ENCODE measurements at regions not wholly inside any gene's neighbourhood (a gene's known extent, or its start where the extent isn't known, plus 50 kb on each side); places are given as distances from the start of the nearest gene placed in this dataset.

GRCh38 chr4:81896936-81897335 is 425.2 kb upstream of the RASGEF1B start:
- Histone ChIP-seq H3K4me1 (no peaks in the 10 kb centered on the region), H3K27me3 (no peaks in the 10 kb centered on the region), H3K9me3 (no peaks in the 10 kb centered on the region), H3K9ac (ENCODE audit: low read depth in 2 of 2, low read length in 2 of 2) (no peak overlapping the region), H3K27ac (no peak overlapping the region), H3K36me3 (no peaks in the 10 kb centered on the region), H3K4me3 (no peak overlapping the region)
- intact Hi-C loops (cut with DNase I), result no loop called here
- no peak for DNase-seq
- TF ChIP-seq CTCF (IDR thresholded peaks at IDR 0.05), result no peak

GRCh38 chr4:81891005-81891996 is 419.6 kb upstream of the RASGEF1B start:
- Histone ChIP-seq H3K27me3 (no peaks in the 10 kb centered on the region), H3K9me3 (no peaks in the 10 kb centered on the region), H3K27ac (no peak overlapping the region), H3K4me1 (no peaks in the 10 kb centered on the region), H3K36me3 (no peaks in the 10 kb centered on the region), H3K9ac (ENCODE audit: low read depth in 2 of 2, low read length in 2 of 2) (no peak overlapping the region), H3K4me3 (no peak overlapping the region)
- intact Hi-C loops (cut with DNase I), result no loop called here
- TF ChIP-seq CTCF (IDR thresholded peaks at IDR 0.05), result no peak
- DNase-seq, result no peak

- Histone ChIP-seq H3K9me3 (no peaks in the 10 kb centered on the region), H3K27me3 (no peaks in the 10 kb centered on the region), H3K4me1 (no peaks in the 10 kb centered on the region), H3K9ac (ENCODE audit: low read depth in 2 of 2, low read length in 2 of 2) (no peak overlapping the region), H3K36me3 (no peaks in the 10 kb centered on the region), H3K4me3 (no peak overlapping the region), H3K27ac (no peak overlapping the region)
- no peak for TF ChIP-seq CTCF (IDR thresholded peaks at IDR 0.05)
- intact Hi-C loops (cut with DNase I), result no loop called here
- no peak for DNase-seq
These were observed 413.3 kb upstream of the RASGEF1B start for GRCh38 chr4:81884986-81885385.

- H3K36me3 ChIP-seq, result no peaks in the 10 kb centered on the region
- no peaks in the 10 kb centered on the region for H3K4me1 ChIP-seq
- DNase-seq, result no peak
- intact Hi-C loops (cut with DNase I), result no loop called here
- H3K27ac ChIP-seq, result no peak overlapping the region
- H3K9ac ChIP-seq (ENCODE audit: low read depth in 2 of 2, low read length in 2 of 2), result no peak overlapping the region
- no peak overlapping the region for H3K4me3 ChIP-seq
- H3K9me3 ChIP-seq, result no peaks in the 10 kb centered on the region
- TF ChIP-seq CTCF (IDR thresholded peaks at IDR 0.05), result no peak
- no peaks in the 10 kb centered on the region for H3K27me3 ChIP-seq
These were observed 412.1 kb upstream of the RASGEF1B start for GRCh38 chr4:81883530-81884450.

- intact Hi-C loops (cut with DNase I), result no loop called here
- Histone ChIP-seq H3K36me3 (no peaks in the 10 kb centered on the region), H3K4me1 (no peaks in the 10 kb centered on the region), H3K27me3 (no peaks in the 10 kb centered on the region), H3K9ac (ENCODE audit: low read depth in 2 of 2, low read length in 2 of 2) (no peak overlapping the region), H3K4me3 (no peak overlapping the region), H3K9me3 (no peaks in the 10 kb centered on the region), H3K27ac (no peak overlapping the region)
- DNase-seq, result no peak
- no peak for TF ChIP-seq CTCF (IDR thresholded peaks at IDR 0.05)
These were observed 411.3 kb upstream of the RASGEF1B start for GRCh38 chr4:81883004-81883403.

Measured in colonic mucosa (tissue), 4 donors.